CD14-positive monocyte (primary cell): ENCODE measurements at regions not wholly inside any gene's neighbourhood (a gene's known extent, or its start where the extent isn't known, plus 50 kb on each side); places are given as distances from the start of the nearest gene placed in this dataset.

Experiments
- DNase-seq, 3 donors: peaks; one replicate each; pipeline ENCODE4 v3.0.0-alpha.2; 2011 to 2022
- H2AFZ ChIP-seq: 2 replicates; pipeline ENCODE4 v1.6.0; 2012; ENCODE audit warnings: mild to moderate bottlenecking, low read depth, low read length, inconsistent platforms; ENCODE audit not compliant: insufficient read depth, poor library complexity, severe bottlenecking
- H3K27ac ChIP-seq, 2 donors: 1 replicate in 1 of 2; 2 replicates in 1 of 2; pipeline ENCODE4 v1.5.1; 2012 to 2013; ENCODE audit warnings: low read length in 2 of 2, control low read depth in 1 of 2, inconsistent platforms in 1 of 2, low read depth in 1 of 2, mild to moderate bottlenecking in 1 of 2
- H3K27me3 ChIP-seq, 2 donors: one replicate each; pipeline versions ENCODE4 v1.6.0 to v1.6.1; 2011 to 2013; ENCODE audit warnings: low read length in 2 of 2; ENCODE audit not compliant: control insufficient read depth in 2 of 2, insufficient read depth in 2 of 2
- H3K36me3 ChIP-seq, 2 donors: replicated peaks in 1 of 2; 1 replicate in 1 of 2; 2 replicates in 1 of 2; pipeline versions ENCODE4 v1.5.1 to v1.6.1; 2012 to 2013; ENCODE audit warnings: low read length in 2 of 2, control low read depth in 1 of 2, inconsistent platforms in 1 of 2, mild to moderate bottlenecking in 1 of 2; ENCODE audit not compliant: insufficient read depth in 2 of 2, control insufficient read depth in 1 of 2
- H3K4me1 ChIP-seq, 2 donors: 1 replicate in 1 of 2; 2 replicates in 1 of 2; pipeline versions ENCODE4 v1.5.1 to v1.6.1; 2012 to 2013; ENCODE audit warnings: low read length in 2 of 2, control low read depth in 1 of 2, inconsistent platforms in 1 of 2, mild to moderate bottlenecking in 1 of 2, moderate library complexity in 1 of 2; ENCODE audit not compliant: insufficient read depth in 2 of 2, control insufficient read depth in 1 of 2
- H3K4me2 ChIP-seq: replicated peaks from 2 replicates; pipeline ENCODE3; 2012; ENCODE audit warnings: low read length, moderate library complexity, mild to moderate bottlenecking; ENCODE audit not compliant: poor library complexity, severe bottlenecking; ENCODE audit errors: extremely low read depth
- H3K4me3 ChIP-seq, 3 experiments: fragments of 200-600 bp in 1 of 3; sonication (generic) in 1 of 3; replicated peaks in 1 of 3; 1 replicate in 2 of 3; 2 replicates in 1 of 3; pipeline ENCODE4 v1.5.1; 2011 to 2013; ENCODE audit warnings: low read length in 3 of 3, mild to moderate bottlenecking in 3 of 3, control low read depth in 2 of 3, low read depth in 2 of 3, inconsistent platforms in 1 of 3, moderate library complexity in 1 of 3
- H3K79me2 ChIP-seq: 2 replicates; pipeline ENCODE4 v1.6.0; 2012; ENCODE audit warnings: mild to moderate bottlenecking, control low read depth, inconsistent platforms, low read length, moderate library complexity; ENCODE audit not compliant: insufficient read depth
- H3K9ac ChIP-seq: 2 replicates; pipeline ENCODE4 v1.6.0; 2017; ENCODE audit warnings: low read length, mild to moderate bottlenecking; ENCODE audit not compliant: insufficient read depth, poor library complexity, severe bottlenecking
- H3K9me3 ChIP-seq, 2 donors: replicated peaks in 1 of 2; 1 replicate in 1 of 2; 2 replicates in 1 of 2; pipeline versions ENCODE4 v1.5.1 to v1.6.1; 2012 to 2013; ENCODE audit warnings: low read length in 2 of 2, control low read depth in 1 of 2; ENCODE audit not compliant: control insufficient read depth in 1 of 2, insufficient read depth in 1 of 2
- H4K20me1 ChIP-seq: 2 replicates; pipeline ENCODE4 v1.6.0; 2012; ENCODE audit warnings: mild to moderate bottlenecking, low read length, control low read depth, moderate library complexity; ENCODE audit not compliant: insufficient read depth
- H3K27ac Mint-ChIP-seq, 7 donors: one replicate each; pipeline ENCODE4 v1.8.0; 2020; ENCODE audit warnings: mild to moderate bottlenecking in 7 of 7, mixed read lengths in 7 of 7, moderate library complexity in 6 of 7, inconsistent platforms in 2 of 7
- H3K27me3 Mint-ChIP-seq, 3 donors: one replicate each; pipeline ENCODE4 v1.8.0; 2021 to 2022; ENCODE audit warnings: low read depth in 3 of 3, mild to moderate bottlenecking in 3 of 3, mixed read lengths in 3 of 3, moderate library complexity in 3 of 3, inconsistent platforms in 1 of 3
- H3K36me3 Mint-ChIP-seq, 2 donors: one replicate each; pipeline ENCODE4 v1.8.0; 2020; ENCODE audit warnings: mixed read lengths in 2 of 2, inconsistent platforms in 1 of 2, mild to moderate bottlenecking in 1 of 2
- H3K4me1 Mint-ChIP-seq: one replicate; pipeline ENCODE4 v1.8.0; 2020; ENCODE audit warnings: mild to moderate bottlenecking, mixed read lengths
- H3K4me3 Mint-ChIP-seq, 2 donors: one replicate each; pipeline ENCODE4 v1.8.0; 2020; ENCODE audit warnings: mild to moderate bottlenecking in 2 of 2, mixed read lengths in 2 of 2, moderate library complexity in 1 of 2
- H3K9me3 Mint-ChIP-seq, 7 donors: one replicate each; pipeline ENCODE4 v1.8.0; 2020 to 2022; ENCODE audit warnings: mixed read lengths in 7 of 7, mild to moderate bottlenecking in 6 of 7, moderate library complexity in 6 of 7, inconsistent platforms in 2 of 7
- WGBS: methylation state at CpG from one replicate; pipeline ENCODE4 v1.1.5; 2013; ENCODE audit warnings: missing lambda C conversion rate; ENCODE audit not compliant: insufficient coverage; 5-methylcytosine and 5-hydroxymethylcytosine counted together
- intact Hi-C, 2 donors: fragments of 100-400 bp; cut with micrococcal nuclease; formaldehyde crosslinking; loops; one replicate each; pipeline versions ENCODE4 v1.15.0 to v1.15.1; 2023
- TF ChIP-seq, protein P1 (sequence below): fragments of 200-600 bp; IDR thresholded peaks from one replicate; pipeline ENCODE4 v1.8.0; 2022; ENCODE audit warnings: antibody characterized with exemption, mild to moderate bottlenecking

DNA sequence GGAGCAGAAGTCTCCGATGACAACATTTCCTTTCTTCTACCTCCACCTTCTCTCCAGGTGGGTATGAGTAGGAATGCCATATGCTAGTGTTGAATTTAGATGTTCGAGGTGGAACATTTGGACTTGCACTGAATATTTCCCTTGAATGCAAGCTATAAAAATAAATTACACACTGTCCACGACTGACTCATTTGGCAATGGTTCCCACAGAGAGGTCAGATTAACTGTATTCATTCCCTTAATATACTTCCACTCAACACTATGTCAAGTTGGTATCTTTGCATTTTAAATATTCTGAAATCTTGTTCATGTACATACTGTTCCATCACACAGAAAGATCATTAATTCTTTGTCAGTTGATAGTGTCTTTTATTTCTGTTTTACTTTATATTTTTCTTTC is 222.6 kb upstream of the PIK3R1 start:
- no peak overlapping the region for H3K27ac Mint-ChIP-seq
- Histone ChIP-seq H3K4me2 (no peak overlapping the region), H2AFZ (no peak overlapping the region), H3K4me1 (no peaks in the 10 kb centered on the region), H3K27me3 (no peaks in the 10 kb centered on the region), H3K9ac (no peak overlapping the region), H3K9me3 (no peaks in the 10 kb centered on the region), H4K20me1 (no peaks in the 10 kb centered on the region), H3K36me3 (no peaks in the 10 kb centered on the region), H3K79me2 (no peaks in the 10 kb centered on the region), H3K4me3 (no peak overlapping the region), H3K27ac (no peak overlapping the region)
- WGBS, result no CpG with 5 or more reads among the region's 3 CpGs
- peaks cover 0 to 7% (median 0%) of the 10 kb centered on the region in 7 donors for H3K9me3 Mint-ChIP-seq
- no peak overlapping the region for H3K4me3 Mint-ChIP-seq
- no peaks in the 10 kb centered on the region for H3K36me3 Mint-ChIP-seq
- no peak for DNase-seq
- H3K27me3 Mint-ChIP-seq, result no peaks in the 10 kb centered on the region
- intact Hi-C loops, result loop anchor here (10.0 kb wide), 2 partner anchors 52 to 222 kb away; partner anchors contain the start of gene PIK3R1 (in 1 of the 2)
- TF ChIP-seq, protein P1, sequence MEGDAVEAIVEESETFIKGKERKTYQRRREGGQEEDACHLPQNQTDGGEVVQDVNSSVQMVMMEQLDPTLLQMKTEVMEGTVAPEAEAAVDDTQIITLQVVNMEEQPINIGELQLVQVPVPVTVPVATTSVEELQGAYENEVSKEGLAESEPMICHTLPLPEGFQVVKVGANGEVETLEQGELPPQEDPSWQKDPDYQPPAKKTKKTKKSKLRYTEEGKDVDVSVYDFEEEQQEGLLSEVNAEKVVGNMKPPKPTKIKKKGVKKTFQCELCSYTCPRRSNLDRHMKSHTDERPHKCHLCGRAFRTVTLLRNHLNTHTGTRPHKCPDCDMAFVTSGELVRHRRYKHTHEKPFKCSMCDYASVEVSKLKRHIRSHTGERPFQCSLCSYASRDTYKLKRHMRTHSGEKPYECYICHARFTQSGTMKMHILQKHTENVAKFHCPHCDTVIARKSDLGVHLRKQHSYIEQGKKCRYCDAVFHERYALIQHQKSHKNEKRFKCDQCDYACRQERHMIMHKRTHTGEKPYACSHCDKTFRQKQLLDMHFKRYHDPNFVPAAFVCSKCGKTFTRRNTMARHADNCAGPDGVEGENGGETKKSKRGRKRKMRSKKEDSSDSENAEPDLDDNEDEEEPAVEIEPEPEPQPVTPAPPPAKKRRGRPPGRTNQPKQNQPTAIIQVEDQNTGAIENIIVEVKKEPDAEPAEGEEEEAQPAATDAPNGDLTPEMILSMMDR, result no peak
- no peaks in the 10 kb centered on the region for H3K4me1 Mint-ChIP-seq

DNA sequence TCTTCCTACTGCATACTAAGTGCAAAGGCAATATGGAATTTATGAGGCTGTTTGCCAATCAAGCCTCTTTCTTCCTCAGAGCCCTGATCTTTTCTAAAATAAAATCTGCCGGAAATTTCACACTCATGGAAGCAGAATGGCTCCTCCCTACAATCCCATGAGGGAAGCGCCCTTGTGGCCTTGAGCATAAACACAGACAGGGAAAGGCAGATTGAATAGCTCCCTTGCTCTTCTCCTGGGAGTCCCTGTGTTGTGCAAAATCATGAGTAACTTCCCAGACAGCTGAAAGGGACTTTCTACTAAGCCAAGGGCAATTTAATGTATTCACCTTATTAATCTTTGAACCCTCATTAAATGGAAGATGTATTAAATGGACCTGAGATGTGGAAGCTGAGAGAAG is 226.1 kb upstream of the PIK3R1 start:
- WGBS, result 100% methylated on average over 1 of the region's 2 CpGs
- H3K9me3 ChIP-seq, result no peaks in the 10 kb centered on the region
- H3K9ac ChIP-seq, result no peak overlapping the region
- H3K4me3 ChIP-seq, result no peak overlapping the region
- H3K4me3 Mint-ChIP-seq, result no peak overlapping the region
- no peaks in the 10 kb centered on the region for H3K79me2 ChIP-seq
- no peak overlapping the region for H2AFZ ChIP-seq
- H3K4me2 ChIP-seq, result no peak overlapping the region
- H3K9me3 Mint-ChIP-seq, result peaks cover 0 to 8% (median 0%) of the 10 kb centered on the region in 7 donors
- TF ChIP-seq, protein P1, result no peak
- H3K36me3 ChIP-seq, result no peaks in the 10 kb centered on the region
- no peaks in the 10 kb centered on the region for H3K4me1 ChIP-seq
- peak overlapping the region in 1 of 7 donors; percentile 48 for H3K27ac Mint-ChIP-seq
- H3K27me3 ChIP-seq, result no peaks in the 10 kb centered on the region
- intact Hi-C loops, result no loop called here
- no peaks in the 10 kb centered on the region for H4K20me1 ChIP-seq
- H3K36me3 Mint-ChIP-seq, result no peaks in the 10 kb centered on the region
- peaks cover 0 to 2% (median 0%) of the 10 kb centered on the region in 3 donors for H3K27me3 Mint-ChIP-seq
- no peaks in the 10 kb centered on the region for H3K4me1 Mint-ChIP-seq
- DNase-seq, result peak in 1 of 3 donors; percentile 53
- H3K27ac ChIP-seq, result no peak overlapping the region
